HEK293T (cell line): ENCODE measurements at regions not wholly inside any gene's neighbourhood (a gene's known extent, or its start where the extent isn't known, plus 50 kb on each side); places are given as distances from the start of the nearest gene placed in this dataset.

Experiments used
- ARNT ChIP-seq: fragments of 450-650 bp; IDR thresholded peaks from 2 replicates; pipeline ENCODE4 v1.6.1; 2017; ENCODE audit warnings: mild to moderate bottlenecking
- BHLHE40 ChIP-seq: fragments of 450-650 bp; IDR thresholded peaks from 2 replicates; pipeline ENCODE4 v1.6.1; 2016; ENCODE audit warnings: mild to moderate bottlenecking, moderate library complexity, borderline replicate concordance
- FOXA1 ChIP-seq: fragments of 450-650 bp; IDR thresholded peaks from 2 replicates; pipeline ENCODE4 v1.6.1; 2016; ENCODE audit warnings: mild to moderate bottlenecking
- FOXM1 ChIP-seq: fragments of 450-650 bp; IDR thresholded peaks from 2 replicates; pipeline ENCODE4 v1.6.1; 2017; ENCODE audit warnings: mild to moderate bottlenecking, borderline replicate concordance
- HDGF ChIP-seq: fragments of 450-650 bp; IDR thresholded peaks from 2 replicates; pipeline ENCODE4 v1.6.1; 2017; ENCODE audit warnings: antibody characterized with exemption, borderline replicate concordance
- SUZ12 ChIP-seq: fragments of 450-650 bp; IDR thresholded peaks from 2 replicates; pipeline ENCODE4 v1.6.1; 2016; ENCODE audit warnings: mild to moderate bottlenecking

GRCh38 chr15:93372865-93373223, 283.8 kb upstream of the RGMA start:
- no peak for TF ChIP-seq FOXM1
- no peak for TF ChIP-seq SUZ12
- TF ChIP-seq HDGF: no peak
- TF ChIP-seq ARNT: no peak
- no peak for TF ChIP-seq FOXA1
- TF ChIP-seq BHLHE40: no peak
